ENCODE measurements at regions not wholly inside any gene's neighbourhood (a gene's known extent, or its start where the extent isn't known, plus 50 kb on each side); places are given as distances from the start of the nearest gene placed in this dataset.

GRCh38 chr2:157176602-157177001, 80.9 kb upstream of the GALNT5 start:
- TF ChIP-seq CTCF (IDR thresholded peaks at IDR 0.05; ENCODE audit: low read length) (no peak), EZH2 (IDR thresholded peaks at IDR 0.05; ENCODE audit: borderline replicate concordance, low read length) (no peak)

All from OCI-LY1 (cell line).